ENCODE measurements at regions not wholly inside any gene's neighbourhood (a gene's known extent, or its start where the extent isn't known, plus 50 kb on each side); places are given as distances from the start of the nearest gene placed in this dataset.
"Not testable (repeated sequence)": the region's sequence is repeated elsewhere in the genome, so short reads cannot be mapped to it uniquely, and the experiment has no call there.

DNA sequence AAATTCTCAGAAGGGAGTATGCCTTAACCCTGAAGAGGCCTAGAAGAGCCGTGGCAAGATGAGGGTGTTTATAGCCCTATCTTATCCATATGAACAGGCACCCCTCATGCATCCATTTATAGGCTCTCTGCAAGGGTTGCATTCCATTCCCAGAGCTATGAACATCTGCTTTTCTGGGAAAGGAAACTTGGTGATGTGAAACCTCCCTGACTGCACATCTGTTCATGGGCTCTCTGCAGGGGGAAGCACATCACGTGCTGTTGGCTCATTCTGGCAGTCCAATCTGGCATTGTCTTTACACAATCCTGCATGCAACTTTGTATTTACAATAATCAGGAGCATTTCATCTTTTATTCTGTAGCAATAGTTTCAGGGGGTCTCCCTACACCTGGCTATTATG is 143.6 kb upstream of the API5 start:
- not testable (repeated sequence) for DNase-seq

GRCh38 chr11:43172477-43172876 is 139.3 kb upstream of the API5 start:
- DNase-seq: no peak

DNA sequence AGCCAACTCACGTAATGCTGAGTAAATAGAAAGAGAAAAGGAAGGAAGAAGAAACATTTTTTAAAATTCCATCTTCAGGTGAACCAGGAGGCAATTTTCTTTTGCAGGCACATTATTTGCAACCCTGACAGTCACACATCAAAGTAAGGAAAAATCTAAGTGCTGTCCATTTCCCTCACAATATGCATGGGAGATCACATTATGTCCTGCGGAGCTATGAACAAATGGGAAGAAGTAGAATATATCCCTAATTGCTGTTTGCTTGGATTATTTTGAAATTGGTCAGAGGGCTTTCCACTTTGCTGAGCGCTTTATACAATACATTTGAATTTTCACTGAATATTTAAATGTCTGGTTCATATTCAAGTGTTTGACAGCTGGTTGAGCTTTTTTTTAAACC is 133.8 kb upstream of the API5 start:
- no peak for DNase-seq

DNA sequence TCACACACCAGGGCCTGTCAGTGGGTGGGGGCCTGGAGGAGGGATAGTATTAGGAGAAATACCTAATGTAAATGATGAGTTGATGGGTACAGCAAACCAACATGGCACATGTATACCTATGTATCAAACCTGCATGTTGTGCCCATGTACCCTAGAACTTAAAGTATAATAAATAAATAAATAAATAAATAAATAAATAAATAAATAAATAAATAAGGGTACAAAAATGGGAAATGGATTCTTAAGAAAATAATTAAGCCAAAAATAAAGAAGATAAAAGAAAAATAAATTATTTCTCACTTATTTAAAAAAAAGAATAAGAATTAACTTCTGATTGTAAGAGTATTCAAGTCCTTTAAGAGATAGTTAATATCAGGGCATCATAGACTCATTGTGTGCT is 117.3 kb upstream of the API5 start:
- DNase-seq: not testable (repeated sequence)

- no peak for DNase-seq
Observed at GRCh38 chr11:43197379-43197778, 114.4 kb upstream of the API5 start.

- no peak for DNase-seq
Observed at GRCh38 chr11:43200031-43200430, 111.8 kb upstream of the API5 start.

- no peak for DNase-seq
Observed at GRCh38 chr11:43212279-43212678, 99.5 kb upstream of the API5 start.

DNA sequence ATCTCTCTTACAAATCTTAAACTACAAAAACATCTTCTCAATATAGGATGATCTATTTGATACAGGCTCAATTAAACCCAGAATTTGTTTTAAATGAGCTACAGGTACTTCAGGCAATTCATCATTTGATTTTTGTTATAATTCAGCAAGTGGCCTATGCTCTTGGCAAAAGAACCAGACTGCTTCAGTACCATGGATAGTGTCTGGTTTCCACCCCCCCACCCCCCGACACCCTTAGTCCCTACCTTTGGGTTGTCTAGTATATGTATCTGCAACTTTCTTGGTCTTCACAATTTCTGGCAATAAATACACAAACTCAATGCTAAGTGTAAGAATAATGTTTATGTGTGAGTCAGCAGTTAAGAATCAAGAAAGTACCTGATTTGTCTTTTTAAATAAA is 97.3 kb upstream of the API5 start:
- no peak for DNase-seq

GRCh38 chr11:43217849-43218248 is 93.9 kb upstream of the API5 start:
- no peak for DNase-seq

- DNase-seq: no peak
Observed at GRCh38 chr11:43222215-43222614, 89.6 kb upstream of the API5 start.

DNA sequence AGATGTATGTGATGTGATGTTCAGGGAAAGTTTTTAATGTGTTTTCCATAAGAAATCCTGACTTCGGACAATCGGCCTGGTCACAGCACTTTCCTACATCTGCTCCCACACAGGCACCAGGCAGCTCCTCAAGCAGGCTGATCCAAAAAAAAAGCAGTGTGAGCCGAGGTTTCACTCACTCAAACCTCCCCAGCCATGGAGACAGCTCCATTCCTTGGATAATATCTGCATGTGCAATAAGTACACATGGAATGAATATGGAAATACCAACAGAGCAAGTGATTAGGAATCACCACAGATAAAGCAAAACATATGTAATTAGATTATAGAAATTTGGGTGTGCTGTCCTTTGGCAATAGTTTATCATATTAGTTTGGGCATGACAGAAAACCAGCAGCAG is 88.8 kb upstream of the API5 start:
- DNase-seq: no peak

DNA sequence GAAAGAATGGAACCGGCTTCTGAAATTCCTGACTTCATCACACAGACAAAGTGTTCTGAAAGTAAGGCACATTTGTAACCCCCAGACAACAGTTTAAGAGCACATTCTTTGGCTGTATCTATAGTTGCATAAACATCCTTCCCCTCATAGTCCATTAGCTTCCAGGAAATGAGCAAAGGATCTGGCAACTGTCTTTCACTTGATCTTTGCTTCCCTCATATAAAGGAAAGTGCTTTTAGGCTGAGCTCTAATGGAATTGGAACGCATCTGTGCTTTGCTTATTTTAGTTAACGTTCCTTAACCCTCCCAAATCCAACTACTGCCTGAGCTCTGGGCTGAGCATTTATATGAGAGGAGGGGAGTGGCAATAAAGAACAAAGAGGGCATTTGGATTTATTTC is 76.9 kb upstream of the API5 start:
- DNase-seq: no peak

GRCh38 chr11:43238341-43238740 is 73.5 kb upstream of the API5 start:
- no peak for DNase-seq

DNA sequence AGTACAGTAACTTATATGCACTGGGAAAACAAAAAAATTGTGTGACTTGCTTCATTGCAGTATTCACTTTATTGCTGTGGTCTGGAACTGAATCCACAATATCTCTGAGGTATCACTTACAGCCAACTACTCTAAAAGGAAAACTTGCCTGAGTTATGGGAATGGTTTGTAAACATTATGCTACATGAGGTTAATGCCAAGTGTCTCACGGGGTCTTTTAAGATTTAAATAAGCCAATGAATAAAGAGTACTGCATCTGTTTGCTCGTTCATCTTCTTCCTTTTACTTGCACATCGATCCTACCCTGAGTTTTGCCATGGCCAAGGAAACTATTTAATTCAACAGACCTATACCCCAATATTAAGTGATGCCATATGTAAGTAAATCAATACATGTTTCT is 72.0 kb upstream of the API5 start:
- DNase-seq: no peak

DNA sequence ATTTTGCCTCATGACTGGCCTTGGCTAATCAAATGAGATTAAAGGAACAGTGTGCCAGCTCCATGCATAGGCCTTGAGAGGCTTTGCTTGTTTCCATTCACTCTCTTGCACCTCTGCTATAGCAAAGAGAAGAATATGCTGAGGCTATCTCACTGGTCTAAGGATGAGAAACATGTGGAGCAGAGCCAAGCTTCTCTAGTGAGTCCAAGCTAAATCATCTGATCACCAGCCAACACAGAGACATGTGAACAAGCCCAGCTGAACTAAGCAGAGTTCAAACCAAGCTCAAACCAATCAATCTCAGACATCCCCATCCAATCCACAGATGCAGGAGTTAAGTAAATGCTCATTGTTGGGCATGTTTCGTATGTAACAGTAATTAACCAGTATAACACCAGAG is 69.4 kb upstream of the API5 start:
- no peak for DNase-seq

DNA sequence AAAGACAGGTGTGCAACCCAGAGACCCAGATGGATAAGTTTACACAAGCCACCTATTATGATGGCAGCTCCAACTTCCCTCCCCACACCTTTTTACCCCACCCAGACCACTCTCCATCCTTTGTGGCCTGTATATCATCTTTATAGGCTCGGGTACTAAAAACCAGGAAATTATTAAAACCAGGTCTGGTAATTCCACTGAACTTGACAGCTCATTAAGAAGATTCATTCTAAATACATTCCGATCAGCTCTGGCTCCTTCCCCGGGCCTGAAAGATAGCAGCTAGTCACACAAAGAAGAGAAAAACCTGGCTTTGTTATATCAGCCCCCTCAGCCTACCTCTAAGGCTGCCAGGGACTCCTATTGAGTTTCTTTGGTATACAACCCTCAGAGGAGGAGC is 67.9 kb upstream of the API5 start:
- DNase-seq: no peak

DNA sequence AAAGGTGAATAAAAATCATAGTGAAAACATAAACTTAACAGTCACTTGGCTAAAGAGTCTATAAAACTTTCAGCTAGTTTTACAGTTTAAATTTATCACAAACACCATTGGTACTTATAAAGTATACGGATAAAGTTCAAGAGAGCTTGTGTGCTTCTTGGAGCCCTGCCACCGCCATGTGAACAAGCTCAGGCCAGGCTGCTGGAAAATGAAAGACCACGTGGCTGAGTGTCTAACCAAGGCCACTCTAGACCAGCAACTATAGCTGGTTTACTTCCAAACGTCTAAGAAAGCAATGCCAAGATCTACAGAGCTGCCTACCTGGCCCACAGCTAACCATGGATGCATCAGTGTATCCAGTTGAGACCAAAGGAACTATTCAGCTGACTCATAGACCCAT is 66.3 kb upstream of the API5 start:
- no peak for DNase-seq

DNA sequence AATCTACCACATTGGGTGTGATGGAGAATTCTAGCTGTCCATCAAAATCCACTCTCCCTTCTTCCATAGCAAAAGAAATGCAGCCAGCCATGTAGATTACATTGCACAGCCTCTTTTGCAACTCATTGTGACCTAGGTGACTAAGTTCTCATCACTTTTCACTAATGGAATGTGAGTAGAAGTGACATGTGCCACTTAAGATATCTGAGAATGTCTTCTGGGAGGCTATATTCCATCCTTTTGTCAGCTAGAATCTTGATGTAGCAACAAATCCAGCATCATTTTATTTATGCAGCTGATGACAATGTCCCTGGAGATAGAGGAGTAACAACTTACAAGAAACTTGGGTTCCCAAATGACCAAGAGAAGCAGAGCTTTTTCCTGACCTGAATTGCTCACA is 61.5 kb upstream of the API5 start:
- no peak for DNase-seq

GRCh38 chr11:43261775-43262174 is 50.0 kb upstream of the API5 start:
- DNase-seq: no peak

Measured in NCI-H187 (cell line).